Fibroblast of skin of scalp (primary cell): ENCODE measurements at regions not wholly inside any gene's neighbourhood (a gene's known extent, or its start where the extent isn't known, plus 50 kb on each side); places are given as distances from the start of the nearest gene placed in this dataset.

Experiments
- DNase-seq: peaks from one replicate; pipeline ENCODE4 v3.0.0-alpha.2; 2013

DNA sequence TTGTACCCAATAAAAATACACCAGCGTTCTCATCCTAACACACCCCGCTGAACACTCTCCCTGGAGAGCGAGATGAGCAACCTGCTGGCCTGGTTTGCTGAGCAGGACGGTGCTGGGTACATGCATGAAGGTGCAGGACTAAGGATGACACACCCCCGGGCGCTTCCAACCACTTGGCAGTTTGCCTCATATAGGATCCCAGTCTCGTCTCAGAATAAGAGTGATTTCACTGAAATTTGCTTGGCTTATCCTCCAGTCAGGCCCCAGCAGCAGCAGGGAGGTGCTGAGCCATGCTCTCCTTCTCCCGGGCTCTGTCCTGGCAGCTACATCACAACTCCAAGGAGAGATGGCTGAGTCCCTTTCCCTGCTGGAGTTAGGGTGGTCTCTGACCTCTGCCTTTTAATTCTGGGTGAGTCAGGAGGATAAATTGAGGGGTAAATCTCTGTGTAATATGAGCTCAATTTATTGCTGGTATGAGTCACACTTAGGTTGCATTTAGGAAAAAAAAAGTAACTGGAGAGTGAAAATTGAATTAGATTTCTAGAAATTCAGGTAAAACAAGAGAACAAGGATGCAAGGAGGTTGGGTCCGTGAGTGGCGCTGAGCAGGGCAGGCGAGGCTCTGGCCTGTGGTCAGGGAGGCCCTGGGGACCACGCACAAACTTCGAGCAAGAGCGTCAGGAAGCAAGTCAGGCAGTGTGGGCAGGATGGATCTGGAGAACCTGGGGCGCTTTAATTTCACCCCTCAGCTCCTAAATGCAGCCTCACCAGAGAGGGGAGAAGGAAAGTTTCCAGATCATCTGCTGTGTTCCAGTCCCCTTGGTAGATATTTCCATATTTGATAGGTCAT lies 974.0 kb downstream of the TBC1D22A start:
- DNase-seq = no peak

DNA sequence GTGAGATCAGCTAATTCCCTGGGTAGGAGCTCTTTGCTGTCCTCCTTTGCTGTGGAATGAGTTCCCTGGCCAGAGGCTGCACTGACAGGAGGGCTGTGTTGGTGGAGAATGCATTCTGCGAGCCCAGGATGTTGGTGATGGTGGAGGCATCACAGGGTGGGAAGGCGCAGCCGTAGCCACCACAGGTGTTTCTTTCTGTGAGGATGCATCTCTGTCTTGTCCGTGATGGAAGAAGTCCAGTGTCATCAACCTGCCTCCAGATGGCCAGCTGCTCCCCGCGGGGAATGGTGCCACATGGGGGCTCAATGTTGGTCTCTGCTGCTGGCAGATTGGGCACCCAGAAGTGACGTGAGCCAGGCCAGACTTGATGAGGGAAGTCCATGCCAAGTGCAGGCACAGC lies 972.1 kb downstream of the TBC1D22A start:
- no peak for DNase-seq

DNA sequence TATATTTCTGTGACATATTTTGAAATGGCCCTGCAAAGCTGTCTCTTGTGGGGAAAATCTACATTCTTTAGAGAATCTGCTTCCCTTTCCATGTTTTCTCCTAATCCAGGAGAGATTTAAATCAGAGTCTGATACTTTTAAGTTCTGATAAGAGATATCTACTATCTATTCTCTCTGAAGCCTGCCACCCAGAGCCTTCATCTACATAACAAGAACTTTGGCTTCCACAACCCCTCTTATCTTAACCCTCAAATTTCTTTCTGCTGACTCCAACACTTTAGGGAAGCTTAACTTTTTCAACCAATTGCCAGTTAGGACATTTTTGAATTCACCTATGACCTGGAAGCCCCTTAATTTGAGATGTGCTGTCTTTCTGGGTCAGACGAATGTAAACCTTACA lies 965.2 kb downstream of the TBC1D22A start:
- no peak for DNase-seq

DNA sequence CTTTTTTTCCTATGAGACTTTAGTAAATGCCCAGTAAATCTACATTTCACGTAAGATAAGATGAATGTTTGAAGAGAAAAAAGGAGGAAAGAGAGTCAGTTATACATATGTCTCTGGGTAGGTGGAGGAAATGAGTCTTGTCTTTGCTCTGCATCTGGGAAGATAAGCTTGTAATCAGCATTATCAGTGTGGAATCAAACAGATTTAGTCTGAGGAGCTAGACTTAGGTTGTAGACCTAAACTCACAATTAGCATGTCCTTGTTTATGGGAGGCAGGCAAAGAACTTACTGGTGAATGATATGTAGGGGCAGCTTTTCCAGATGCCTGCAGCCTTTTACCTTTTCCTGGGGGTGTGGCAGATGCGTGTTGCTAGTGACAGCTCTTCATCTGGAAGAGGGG lies 962.3 kb downstream of the TBC1D22A start:
- no peak for DNase-seq

DNA sequence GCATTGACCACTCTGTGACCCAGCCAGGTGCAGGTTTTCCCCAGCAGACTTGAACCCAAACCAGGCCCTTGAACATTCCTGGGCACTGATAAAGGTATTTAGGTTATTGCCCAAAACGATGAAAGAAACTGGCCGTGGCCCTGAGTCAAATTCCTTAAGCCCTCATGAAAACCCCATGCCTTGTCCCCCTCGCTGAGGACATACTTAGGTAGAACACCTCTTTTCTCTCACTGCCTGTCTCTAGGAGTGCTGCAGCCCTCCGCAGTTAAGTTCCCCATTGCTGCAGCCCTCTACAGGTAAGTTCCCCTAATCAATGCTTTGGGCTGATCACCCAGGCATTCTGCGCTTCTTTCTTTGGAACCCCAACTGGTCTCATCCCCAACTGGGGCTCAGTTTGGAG lies 961.6 kb downstream of the TBC1D22A start:
- DNase-seq = no peak

DNA sequence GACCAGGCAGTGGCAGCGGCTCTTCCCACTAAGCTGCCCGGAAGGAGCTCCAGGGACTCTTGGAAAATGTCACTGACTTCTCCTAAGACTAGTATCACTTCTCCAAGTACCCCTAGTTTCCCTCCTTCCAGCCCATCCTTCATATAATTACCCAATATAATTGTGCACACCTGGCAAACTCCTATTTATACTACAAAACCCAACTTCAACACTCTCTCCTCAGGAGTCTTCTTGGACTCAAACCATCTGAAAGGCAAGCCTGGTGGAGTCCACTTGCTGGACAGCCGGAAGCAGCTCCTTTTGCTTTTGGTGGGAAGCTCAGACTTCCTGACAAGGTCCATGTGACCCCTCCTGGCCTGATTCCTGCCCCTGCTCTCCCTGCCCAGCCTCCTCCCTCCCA lies 955.9 kb downstream of the TBC1D22A start:
- DNase-seq = no peak

DNA sequence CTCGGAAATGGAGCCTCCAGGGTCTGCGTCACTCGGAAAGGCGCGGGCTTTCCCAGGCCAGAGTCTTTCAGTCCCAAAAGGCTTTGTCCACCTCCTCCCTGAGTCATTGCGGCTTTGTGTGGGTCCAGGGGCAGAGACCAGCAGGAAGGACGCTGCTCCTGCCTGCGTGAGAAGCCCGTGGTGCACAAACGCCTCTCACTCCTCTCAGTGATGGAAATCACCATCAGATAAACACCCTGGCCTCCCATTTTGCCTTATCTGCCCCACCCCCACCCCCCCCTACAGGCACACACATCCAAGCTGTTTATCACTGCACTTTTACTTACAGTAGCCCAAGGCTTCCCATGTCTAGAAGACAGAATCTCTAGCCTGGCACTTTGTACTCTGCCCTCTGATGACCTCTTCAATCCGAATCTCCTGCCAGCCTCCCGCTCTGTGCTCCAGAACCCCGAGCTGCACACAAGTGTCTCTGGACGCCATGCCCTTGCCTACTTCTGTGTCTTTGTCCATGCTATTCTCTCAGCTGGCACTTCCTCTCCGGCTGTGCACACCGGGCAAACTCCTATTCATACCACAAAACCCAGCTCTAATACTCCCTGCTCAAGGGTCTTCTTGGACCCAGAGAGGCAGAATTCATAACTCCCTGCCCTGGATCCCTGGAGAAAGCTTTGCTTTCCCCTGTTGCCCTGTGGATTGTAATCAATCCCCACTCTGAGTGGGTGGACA lies 954.6 kb downstream of the TBC1D22A start:
- no peak for DNase-seq

DNA sequence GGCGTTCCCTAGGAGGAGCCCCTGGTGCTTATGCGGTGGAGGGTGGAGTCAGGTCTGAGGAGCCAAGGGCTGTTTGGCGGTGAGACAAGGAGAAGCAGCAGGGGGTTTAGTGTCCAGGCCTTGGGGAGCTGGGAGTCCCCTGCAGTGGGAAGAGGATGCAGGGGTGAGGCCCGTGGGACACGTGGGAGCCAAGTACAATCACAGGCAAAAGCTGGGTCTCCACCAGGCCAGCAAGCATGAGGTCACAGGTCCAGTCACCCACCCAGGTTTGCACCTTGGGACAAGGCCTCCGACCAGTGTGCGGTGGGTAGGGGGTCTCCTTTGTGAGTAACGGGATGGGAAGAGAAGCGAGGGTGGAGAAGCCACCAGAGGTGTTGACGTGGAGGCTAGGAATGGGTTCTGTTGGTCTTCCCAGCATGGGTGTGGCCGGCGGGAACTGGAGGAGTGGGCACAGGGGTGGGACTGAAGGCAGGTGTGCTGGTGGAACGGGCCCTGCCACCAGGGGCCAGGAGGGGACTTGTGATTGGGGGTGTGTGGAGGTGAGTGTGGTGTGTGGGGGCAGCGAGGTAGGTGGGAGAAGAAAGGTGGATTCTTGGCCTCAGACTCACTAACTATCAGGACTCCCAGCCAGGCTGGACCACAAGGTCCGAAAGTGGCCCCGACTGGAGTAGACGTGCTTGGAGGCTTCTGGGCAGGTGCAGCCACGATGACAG lies 953.6 kb downstream of the TBC1D22A start:
- DNase-seq = no peak

DNA sequence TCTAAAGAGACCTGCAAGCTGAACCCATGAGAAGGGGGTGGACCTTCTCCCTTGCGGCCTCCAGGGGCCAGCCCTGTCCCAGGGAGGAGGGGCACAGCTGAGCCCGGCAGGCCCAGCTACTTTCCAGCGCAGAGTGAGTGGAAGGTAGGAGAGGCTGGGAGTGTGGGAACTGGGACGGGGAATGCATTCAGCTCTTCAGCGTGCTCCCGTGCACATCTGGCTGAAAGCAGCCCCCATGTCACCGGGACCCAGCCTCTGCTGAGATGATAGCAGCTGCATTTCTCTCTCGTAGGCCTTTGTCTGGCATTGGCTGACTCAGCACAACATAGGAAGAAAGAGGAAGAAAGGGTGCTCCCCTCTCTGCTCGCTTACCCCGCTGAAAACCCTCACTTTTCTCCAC lies 951.5 kb downstream of the TBC1D22A start:
- no peak for DNase-seq

DNA sequence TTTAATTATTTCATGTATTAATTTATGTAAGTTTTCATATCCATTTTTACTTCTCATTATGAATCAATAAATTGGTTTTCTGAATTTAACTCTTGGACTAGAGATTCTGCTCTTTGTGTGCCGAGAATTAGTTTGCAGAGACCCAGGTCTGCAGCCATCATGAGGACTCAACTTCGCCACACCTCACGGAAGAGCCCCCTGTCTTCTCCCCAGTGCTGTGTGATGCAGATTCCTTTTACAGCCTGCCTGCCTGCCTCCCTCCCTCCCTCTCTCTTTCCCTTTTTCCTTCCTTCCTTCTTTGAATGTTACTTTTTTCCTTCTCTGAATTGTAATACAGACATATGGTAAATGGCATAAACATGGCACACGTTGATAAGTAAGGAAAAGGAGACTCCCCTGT lies 947.7 kb downstream of the TBC1D22A start:
- no peak for DNase-seq

DNA sequence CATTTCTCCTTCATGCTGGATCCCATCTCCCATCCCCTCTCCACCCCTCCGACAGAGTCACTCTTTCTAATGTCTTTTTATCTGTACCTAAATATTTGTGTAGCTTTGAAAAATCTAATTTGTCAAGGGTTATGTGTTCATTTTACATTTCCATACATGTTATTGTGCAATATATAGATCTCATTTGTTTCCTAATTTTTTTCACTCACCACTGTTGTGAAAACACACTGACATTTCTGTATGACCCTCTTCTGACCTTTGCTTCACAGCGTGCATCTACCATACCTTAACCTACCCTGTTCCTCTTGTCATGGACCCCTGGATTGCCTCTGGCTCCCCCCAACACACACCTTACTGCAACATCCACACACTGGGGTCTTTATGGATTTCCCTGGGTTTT lies 942.9 kb downstream of the TBC1D22A start:
- no peak for DNase-seq

DNA sequence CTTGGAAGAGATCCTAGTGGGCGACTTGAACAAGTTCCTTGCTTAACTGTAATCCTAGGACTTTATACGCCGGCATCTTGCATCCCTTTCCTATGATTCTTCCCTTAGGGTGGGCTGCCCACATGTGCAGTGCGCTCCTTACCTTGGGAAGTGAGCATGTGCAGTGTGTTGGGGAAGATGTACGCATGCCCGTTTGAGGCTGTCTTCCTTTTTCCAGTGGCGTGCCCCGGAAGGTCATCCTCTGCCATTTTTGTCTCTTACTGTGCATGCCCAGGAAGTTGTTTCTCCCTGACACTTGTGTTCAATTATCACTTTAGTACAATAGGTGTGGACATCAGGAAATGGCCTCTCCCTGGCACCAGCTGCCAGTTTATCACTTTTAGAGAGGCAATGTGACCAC lies 936.5 kb downstream of the TBC1D22A start:
- no peak for DNase-seq

DNA sequence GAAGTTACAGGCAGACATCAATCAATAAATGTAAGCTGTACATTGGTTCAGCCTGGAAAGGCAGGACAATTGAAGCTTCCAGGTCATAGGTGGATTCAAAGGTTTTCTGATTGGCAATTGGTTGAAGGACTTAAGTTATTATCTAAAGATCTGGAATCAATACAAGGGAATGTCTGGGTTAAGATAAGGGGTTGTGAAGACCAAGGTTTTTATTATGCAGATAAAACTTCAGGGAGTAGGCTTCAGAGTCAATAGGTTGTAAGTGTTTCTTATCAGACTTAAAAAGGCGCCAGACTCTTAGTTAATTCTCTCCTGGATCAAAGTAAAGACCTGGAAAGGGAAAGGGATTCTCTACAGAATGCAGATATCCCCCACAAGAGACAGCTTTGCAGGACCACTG lies 935.4 kb downstream of the TBC1D22A start:
- no peak for DNase-seq

DNA sequence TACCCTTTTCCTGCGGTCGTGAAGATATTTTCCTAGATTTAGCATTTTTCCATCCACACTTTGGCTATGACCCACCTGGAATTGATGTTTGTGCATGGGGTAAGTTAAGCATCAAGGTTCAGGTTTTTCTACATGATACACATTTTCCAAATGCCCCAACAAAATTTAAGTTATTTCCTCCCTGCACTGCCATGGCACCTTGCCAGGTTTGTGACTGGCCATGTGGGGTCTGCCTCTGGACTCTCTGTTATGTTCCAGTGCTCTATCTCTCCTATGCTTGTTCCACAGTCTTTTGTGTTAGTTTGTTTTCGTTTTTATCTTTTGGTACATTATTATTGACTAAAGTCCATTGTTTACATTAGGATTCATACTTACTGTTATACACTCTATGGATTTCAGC lies 934.3 kb downstream of the TBC1D22A start:
- DNase-seq = no peak

DNA sequence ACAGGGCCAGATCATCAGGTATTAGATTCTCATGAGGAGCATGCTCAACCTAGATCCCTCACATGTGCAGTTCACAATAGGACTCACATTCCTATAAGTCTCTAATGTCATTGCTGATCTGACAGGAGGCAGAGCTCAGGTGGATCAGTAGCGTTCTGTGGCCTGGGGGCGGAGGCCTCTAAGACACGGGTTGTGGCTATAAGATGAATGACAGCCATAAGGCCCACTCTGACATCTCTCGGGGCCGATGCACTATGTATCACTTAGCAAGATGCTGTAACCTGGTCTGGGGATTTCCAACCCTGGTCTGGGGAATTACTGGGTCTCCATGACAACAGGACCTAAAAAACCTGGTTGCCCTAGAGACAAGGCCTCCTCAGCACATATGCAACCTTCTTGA lies 932.7 kb downstream of the TBC1D22A start:
- DNase-seq = no peak

DNA sequence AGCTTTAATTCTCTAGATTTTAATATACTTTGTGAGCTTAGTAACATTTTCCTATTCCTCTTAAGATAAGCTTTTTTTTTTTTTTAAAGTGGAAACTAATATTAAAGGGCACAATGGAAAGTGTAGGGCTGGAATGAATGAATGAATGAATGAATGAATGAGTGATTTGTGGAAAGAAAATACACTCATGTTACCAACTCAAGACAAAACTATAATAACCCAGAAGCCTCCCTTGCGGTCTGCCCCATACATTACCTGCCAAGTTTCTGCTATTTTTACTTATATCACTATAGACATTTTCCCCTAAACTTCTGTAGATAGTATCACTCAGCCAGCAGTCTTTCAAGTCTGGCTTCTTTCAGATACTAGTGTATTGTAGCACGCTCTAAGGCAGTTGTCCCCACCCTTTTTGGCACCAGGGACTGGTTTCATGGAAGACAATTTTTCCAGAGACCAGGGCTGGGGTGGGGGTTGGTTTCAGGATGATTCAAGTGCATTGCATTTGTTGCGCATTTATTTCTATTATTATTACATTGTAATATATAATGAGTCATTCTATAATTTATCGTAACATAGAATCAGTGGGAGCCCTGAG lies 932.2 kb downstream of the TBC1D22A start:
- DNase-seq = no peak

DNA sequence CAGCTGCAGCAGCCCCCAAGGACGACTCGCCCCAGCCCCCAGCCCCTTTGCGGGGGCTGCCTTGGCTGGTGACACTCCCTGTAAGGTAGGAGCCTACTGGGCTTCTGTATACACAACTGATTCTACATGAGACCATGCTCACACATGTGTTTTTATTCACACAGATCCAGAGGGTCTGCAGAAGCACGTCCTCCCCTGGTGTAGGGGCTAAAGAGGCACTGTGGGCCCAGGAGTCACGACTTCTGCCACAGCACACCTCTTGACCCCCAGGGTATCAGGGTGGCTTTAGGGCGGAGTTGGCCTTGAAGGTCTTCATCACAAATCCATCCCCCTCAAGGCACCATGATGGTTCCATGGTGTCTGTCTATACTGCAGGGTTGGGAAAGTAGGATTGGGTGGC lies 931.2 kb downstream of the TBC1D22A start:
- DNase-seq = no peak

DNA sequence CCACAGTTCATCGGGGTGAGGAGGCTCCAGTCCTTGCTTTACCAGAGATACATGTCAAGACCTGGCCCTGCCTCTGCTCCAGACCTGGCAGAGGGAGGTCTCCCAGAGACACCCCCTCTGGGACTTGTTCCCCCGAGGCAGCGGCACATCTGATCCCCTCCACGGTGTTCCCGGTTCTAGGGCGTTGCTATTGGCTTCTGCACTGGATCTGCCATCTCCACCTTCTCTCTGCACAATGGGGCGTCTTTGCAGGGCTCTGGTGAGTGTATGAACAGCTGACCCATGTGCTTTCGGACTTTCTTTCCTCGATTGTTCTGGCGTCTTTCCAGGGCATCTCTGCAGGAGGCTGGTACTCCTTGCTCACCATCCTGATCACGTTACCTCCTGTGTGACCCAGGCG lies 930.4 kb downstream of the TBC1D22A start:
- DNase-seq = no peak

DNA sequence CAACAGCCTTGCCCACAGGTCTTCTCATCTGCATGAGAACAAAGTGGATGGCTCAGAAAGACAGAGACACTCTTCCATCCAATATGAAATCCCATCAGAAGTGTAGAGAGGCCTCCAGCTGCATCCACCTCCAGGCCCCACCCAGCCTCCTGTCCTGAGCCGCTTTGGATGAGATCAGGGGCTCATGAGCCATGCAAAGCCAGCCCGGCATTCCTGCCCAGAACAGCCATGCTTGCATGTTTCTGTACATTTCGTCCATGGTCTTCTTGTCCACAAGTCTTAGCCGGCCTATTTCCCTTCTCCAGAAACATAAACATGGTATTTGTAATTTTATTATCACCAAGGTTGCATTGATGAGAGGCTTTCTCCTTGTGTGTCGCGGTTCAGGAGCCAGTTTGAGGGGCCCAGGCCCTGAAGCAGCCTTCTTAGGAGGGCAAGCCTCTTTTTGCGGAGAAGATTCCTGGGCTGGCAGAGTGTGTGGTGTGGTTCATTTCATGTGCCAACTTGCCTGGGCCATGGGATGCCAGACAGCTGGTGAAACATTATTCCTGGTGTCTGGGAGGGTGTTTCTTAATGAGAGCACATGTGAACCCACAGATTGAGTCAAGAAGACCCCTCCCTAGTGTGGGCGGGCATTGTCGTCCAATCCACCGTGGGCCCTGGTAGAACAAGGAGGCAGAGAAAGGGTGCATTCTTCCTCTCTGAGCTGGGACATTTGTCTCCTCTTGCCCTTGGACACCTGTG lies 928.9 kb downstream of the TBC1D22A start:
- no peak for DNase-seq

DNA sequence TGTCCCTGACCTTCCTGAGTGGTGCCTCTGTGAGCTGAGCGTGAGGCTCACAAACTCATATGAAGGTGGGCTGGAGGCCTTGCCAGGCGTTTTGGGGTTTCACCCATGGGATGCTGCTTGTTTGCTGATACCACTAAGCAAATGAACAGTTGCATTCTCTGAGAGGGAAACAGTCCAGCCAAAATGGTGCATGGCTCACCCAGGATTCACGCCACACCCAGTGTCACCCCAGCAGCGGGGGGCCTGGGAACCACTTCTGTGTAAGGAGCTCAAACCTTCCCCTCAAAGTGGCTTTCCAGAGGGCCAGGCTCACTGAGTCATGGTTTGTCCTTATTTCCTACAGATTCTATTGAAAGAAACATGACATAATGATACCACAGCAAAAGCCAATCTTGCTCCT lies 928.1 kb downstream of the TBC1D22A start:
- no peak for DNase-seq

DNA sequence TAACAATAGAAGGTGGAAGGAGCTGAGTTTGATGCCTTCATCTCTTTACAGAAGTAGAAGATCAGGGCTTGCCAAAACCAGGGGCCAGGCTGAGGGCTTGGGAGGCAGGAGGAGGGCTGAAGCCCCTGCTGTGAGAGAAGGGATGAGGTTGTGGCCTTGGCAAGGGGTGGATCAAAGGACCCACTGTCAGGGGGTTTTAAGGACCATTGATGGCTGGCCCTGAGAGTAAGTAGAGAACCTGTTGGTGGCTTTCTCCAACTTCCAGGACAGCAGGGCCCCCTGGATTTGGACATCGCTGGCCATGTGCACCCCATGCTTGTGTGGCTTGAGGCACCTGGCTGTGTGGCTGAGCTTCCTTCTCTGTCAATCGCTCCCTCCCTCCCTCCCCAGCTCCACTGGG lies 927.7 kb downstream of the TBC1D22A start:
- DNase-seq = no peak

DNA sequence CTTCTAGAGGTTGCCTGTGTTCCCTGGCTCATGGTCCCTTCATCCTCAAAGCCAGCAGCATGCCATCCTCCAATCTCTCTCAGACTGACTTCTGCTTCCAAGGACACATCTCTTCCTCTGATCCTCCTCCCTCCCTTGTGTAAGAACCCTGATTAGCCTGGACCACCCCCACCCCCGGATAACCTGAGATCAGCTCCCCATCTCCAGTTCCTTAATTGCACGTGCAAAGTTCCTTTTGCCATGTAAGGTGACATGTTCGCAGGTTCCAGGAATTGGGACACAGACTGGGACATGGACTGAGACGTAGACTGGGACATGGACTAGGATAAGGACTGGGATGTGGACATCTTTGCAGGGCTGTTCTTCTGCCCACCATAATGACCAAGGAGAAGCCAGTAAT lies 925.3 kb downstream of the TBC1D22A start:
- no peak for DNase-seq

DNA sequence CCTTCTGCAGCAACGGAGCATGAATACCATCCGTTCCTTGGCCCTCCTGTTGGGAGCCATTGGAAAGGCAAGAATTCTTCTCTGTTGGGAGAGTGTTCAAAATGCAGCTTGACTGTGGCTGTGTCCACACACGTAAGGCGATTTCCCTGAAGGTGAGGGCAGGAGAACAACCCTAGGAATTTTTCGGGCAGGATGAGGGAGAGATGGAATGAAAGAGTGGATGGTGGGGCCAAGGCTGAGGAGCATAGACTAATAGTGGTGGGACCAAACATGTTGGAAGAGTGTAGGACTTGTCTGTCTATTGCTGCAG lies 924.9 kb downstream of the TBC1D22A start:
- DNase-seq = no peak
